Retinal pigment epithelial cell (primary cell): ENCODE measurements at regions not wholly inside any gene's neighbourhood (a gene's known extent, or its start where the extent isn't known, plus 50 kb on each side); places are given as distances from the start of the nearest gene placed in this dataset.

ENCODE experiments used
- DNase-seq: peaks from one replicate; pipeline ENCODE4 v3.0.0-alpha.2; 2010; ENCODE audit warnings: low read depth
- H3K4me3 ChIP-seq: 2 replicates; pipeline ENCODE4 v1.5.1; 2011; ENCODE audit warnings: mild to moderate bottlenecking, low read length, control low read depth, moderate library complexity
- CTCF ChIP-seq: conservative IDR thresholded peaks from 2 replicates; pipeline ENCODE4 v1.5.1; 2011; ENCODE audit warnings: low read depth, low read length, control low read depth, inconsistent platforms

- no peak for DNase-seq
- no peak for TF ChIP-seq CTCF
- no peak overlapping the region for H3K4me3 ChIP-seq
Measured at GRCh38 chr15:50819344-50819743, 53.8 kb upstream of the SPPL2A start.

- DNase-seq = no peak
- no peak for TF ChIP-seq CTCF
Measured at GRCh38 chr15:50815958-50816590, 50.6 kb upstream of the SPPL2A start.

More at GRCh38 chr15:50815958-50816590, 50.6 kb upstream of the SPPL2A start:
- H3K4me3 ChIP-seq = no peak overlapping the region
